K562 (cell line): ENCODE measurements at regions not wholly inside any gene's neighbourhood (a gene's known extent, or its start where the extent isn't known, plus 50 kb on each side); places are given as distances from the start of the nearest gene placed in this dataset.
"Not testable (repeated sequence)": the region's sequence is repeated elsewhere in the genome, so short reads cannot be mapped to it uniquely, and the experiment has no call there.

Experiments
- ETV1 ChIP-seq: fragments of 450-650 bp; conservative IDR thresholded peaks from 2 replicates; pipeline ENCODE4 v1.6.1; 2016; ENCODE audit warnings: missing genetic modification characterization, control low read depth, low read depth, missing compliant biosample characterization
- RAD21 ChIP-seq, 2 experiments: fragments of 250-450 bp in 1 of 2; fragments of 450-650 bp in 1 of 2; sonication (Bioruptor Pico) in 1 of 2; formaldehyde crosslinking in 1 of 2; IDR thresholded peaks in 1 of 2; conservative IDR thresholded peaks in 1 of 2; 2 replicates each; pipeline versions ENCODE4 v1.4.0 to v1.8.0; 2020 to 2022; ENCODE audit warnings: mild to moderate bottlenecking in 2 of 2, moderate library complexity in 1 of 2
- SP1 ChIP-seq: sonication (generic); formaldehyde crosslinking; IDR thresholded peaks from 2 replicates; pipeline ENCODE4 v1.8.1; 2022; ENCODE audit warnings: mild to moderate bottlenecking, missing genetic modification reagents
- THAP7 ChIP-seq: fragments of 250-450 bp; sonication (Bioruptor Pico); IDR thresholded peaks from 2 replicates; pipeline ENCODE4 v1.5.0; 2021

- not testable (repeated sequence) for TF ChIP-seq THAP7 (CRISPR knock-in tag); RAD21 (CRISPR knock-in tag; conservative IDR thresholded peaks at IDR 0.05 in 1 of 2, IDR thresholded peaks at IDR 0.05 in 1 of 2); SP1 (CRISPR knock-in tag); ETV1 (tag)
Observed at GRCh38 chr2:113576353-113576752, 50.7 kb upstream of the RABL2A start.
